Type B pancreatic cell (in vitro differentiated cells): ENCODE measurements at regions not wholly inside any gene's neighbourhood (a gene's known extent, or its start where the extent isn't known, plus 50 kb on each side); places are given as distances from the start of the nearest gene placed in this dataset.

Experiments used
- DNase-seq: peaks from one replicate; pipeline ENCODE4 v3.0.0; 2021; ENCODE audit warnings: mixed read lengths; ENCODE audit not compliant: unreplicated experiment; ENCODE audit errors: extremely low spot score
- H3K27ac Mint-ChIP-seq: 2 replicates; pipeline ENCODE4 v1.8.0; 2021; ENCODE audit warnings: mild to moderate bottlenecking, mixed read lengths
- H3K27me3 Mint-ChIP-seq: 2 replicates; pipeline ENCODE4 v1.8.0; 2021; ENCODE audit warnings: mixed read lengths
- H3K36me3 Mint-ChIP-seq: 2 replicates; pipeline ENCODE4 v1.8.0; 2021; ENCODE audit warnings: mixed read lengths
- H3K4me1 Mint-ChIP-seq: one replicate; pipeline ENCODE4 v1.8.0; 2021; ENCODE audit warnings: mixed read lengths; ENCODE audit not compliant: unreplicated experiment
- H3K4me3 Mint-ChIP-seq: 2 replicates; pipeline ENCODE4 v1.8.0; 2021; ENCODE audit warnings: mild to moderate bottlenecking, mixed read lengths
- H3K9me3 Mint-ChIP-seq: 2 replicates; pipeline ENCODE4 v1.8.0; 2021; ENCODE audit warnings: mixed read lengths
- CTCF ChIP-seq: fragments of 200-600 bp; sonication (generic); conservative IDR thresholded peaks from 2 replicates; pipeline ENCODE4 v1.5.0; 2021; ENCODE audit warnings: antibody characterized with exemption, mild to moderate bottlenecking

- no peaks in the 10 kb centered on the region for H3K4me1 Mint-ChIP-seq
- H3K36me3 Mint-ChIP-seq, result no peaks in the 10 kb centered on the region
- no peaks in the 10 kb centered on the region for H3K9me3 Mint-ChIP-seq
- H3K4me3 Mint-ChIP-seq, result no peak overlapping the region
- TF ChIP-seq CTCF, result no peak
- no peaks in the 10 kb centered on the region for H3K27me3 Mint-ChIP-seq
- no peak for DNase-seq
- no peak overlapping the region for H3K27ac Mint-ChIP-seq
Observed at GRCh38 chr3:19632099-19633074, 301.6 kb downstream of the EFHB start.

- Mint-ChIP-seq H3K4me3 (no peak overlapping the region), H3K36me3 (no peaks in the 10 kb centered on the region), H3K27ac (no peak overlapping the region), H3K9me3 (no peaks in the 10 kb centered on the region), H3K27me3 (no peaks in the 10 kb centered on the region), H3K4me1 (no peaks in the 10 kb centered on the region)
- DNase-seq, result no peak
- no peak for TF ChIP-seq CTCF
Observed at GRCh38 chr3:19598870-19599269, 335.1 kb downstream of the EFHB start.

GRCh38 chr3:19596408-19596807 is 337.6 kb downstream of the EFHB start:
- no peak for DNase-seq
- TF ChIP-seq CTCF, result no peak
- Mint-ChIP-seq H3K9me3 (no peaks in the 10 kb centered on the region), H3K36me3 (no peaks in the 10 kb centered on the region), H3K4me1 (no peaks in the 10 kb centered on the region), H3K27me3 (no peaks in the 10 kb centered on the region), H3K27ac (no peak overlapping the region), H3K4me3 (no peak overlapping the region)

- H3K36me3 Mint-ChIP-seq, result no peaks in the 10 kb centered on the region
- no peak for DNase-seq
- H3K4me1 Mint-ChIP-seq, result no peaks in the 10 kb centered on the region
- H3K9me3 Mint-ChIP-seq, result no peaks in the 10 kb centered on the region
- no peaks in the 10 kb centered on the region for H3K27me3 Mint-ChIP-seq
- H3K27ac Mint-ChIP-seq, result no peak overlapping the region
- no peak overlapping the region for H3K4me3 Mint-ChIP-seq
- TF ChIP-seq CTCF, result no peak
Observed at GRCh38 chr3:19595884-19596283, 338.1 kb downstream of the EFHB start.
